ENCODE measurements at regions not wholly inside any gene's neighbourhood (a gene's known extent, or its start where the extent isn't known, plus 50 kb on each side); places are given as distances from the start of the nearest gene placed in this dataset.
"Not testable (repeated sequence)": the region's sequence is repeated elsewhere in the genome, so short reads cannot be mapped to it uniquely, and the experiment has no call there.

DNA sequence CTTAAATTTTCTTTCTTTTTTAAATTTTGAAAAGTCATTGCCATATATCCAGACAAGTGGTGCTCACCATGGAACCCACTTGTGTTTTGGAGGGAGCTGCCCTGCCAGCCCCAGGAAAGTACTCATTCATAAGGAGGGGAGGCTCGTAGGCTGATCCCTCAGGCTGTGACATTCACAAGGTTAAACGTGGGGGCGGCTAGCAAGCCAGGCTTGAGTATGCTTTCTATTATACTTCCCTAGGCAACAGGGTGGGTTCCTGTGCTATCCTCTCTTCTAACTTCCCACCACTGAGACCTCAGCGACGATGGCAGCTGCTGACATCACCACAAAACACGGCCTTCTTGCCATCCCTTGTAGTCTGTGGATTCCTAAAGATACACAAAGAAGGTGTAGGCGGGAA, 160.5 kb upstream of the C2CD4B start:
- Mint-ChIP-seq H3K4me3 (no peak overlapping the region), H3K36me3 (no peaks in the 10 kb centered on the region), H3K27ac (no peak overlapping the region), H3K9me3 (no peaks in the 10 kb centered on the region), H3K27me3 (ENCODE audit: low read depth) (peaks cover 3% of the 10 kb centered on the region), H3K4me1 (peaks cover 15% of the 10 kb centered on the region)
- TF ChIP-seq, protein P1, sequence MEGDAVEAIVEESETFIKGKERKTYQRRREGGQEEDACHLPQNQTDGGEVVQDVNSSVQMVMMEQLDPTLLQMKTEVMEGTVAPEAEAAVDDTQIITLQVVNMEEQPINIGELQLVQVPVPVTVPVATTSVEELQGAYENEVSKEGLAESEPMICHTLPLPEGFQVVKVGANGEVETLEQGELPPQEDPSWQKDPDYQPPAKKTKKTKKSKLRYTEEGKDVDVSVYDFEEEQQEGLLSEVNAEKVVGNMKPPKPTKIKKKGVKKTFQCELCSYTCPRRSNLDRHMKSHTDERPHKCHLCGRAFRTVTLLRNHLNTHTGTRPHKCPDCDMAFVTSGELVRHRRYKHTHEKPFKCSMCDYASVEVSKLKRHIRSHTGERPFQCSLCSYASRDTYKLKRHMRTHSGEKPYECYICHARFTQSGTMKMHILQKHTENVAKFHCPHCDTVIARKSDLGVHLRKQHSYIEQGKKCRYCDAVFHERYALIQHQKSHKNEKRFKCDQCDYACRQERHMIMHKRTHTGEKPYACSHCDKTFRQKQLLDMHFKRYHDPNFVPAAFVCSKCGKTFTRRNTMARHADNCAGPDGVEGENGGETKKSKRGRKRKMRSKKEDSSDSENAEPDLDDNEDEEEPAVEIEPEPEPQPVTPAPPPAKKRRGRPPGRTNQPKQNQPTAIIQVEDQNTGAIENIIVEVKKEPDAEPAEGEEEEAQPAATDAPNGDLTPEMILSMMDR (IDR thresholded peaks at IDR 0.05; ENCODE audit: unreplicated experiment): no peak
- DNase-seq (ENCODE audit: low spot score in 2 of 2, unreplicated experiment in 2 of 2): no peak

DNA sequence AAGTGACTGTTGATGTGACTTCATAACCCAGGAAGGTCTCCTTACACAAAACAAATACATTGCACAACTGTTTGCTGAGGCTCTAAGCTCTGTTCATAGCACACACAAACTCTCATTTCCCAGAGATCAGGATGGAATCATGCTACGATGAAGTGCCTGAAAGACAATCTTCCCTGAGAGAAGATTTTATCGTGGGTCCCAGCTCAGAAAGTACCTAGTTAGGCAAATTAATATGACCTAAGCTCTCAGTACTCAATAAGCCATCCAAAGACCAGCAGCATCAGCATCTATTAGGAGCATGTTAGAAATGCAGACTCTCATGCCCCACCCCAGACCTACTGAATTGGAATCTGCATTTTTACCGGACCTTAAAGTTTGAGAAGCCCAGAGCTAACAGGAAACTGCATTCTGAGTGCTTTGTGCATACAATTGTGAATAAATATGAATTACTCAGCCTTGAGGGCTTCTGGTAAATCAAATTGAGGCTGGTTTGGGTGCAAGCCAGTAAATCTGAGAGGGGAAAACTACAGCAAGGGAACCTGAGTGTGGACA, 161.5 kb upstream of the C2CD4B start:
- H3K9me3 Mint-ChIP-seq: no peaks in the 10 kb centered on the region
- no peak overlapping the region for H3K27ac Mint-ChIP-seq
- no peak for DNase-seq (ENCODE audit: low spot score in 2 of 2, unreplicated experiment in 2 of 2)
- TF ChIP-seq, protein P1 (IDR thresholded peaks at IDR 0.05; ENCODE audit: unreplicated experiment): no peak
- H3K4me3 Mint-ChIP-seq: no peak overlapping the region
- H3K27me3 Mint-ChIP-seq (ENCODE audit: low read depth): peaks cover 3% of the 10 kb centered on the region
- no peaks in the 10 kb centered on the region for H3K36me3 Mint-ChIP-seq
- peaks cover 15% of the 10 kb centered on the region for H3K4me1 Mint-ChIP-seq

DNA sequence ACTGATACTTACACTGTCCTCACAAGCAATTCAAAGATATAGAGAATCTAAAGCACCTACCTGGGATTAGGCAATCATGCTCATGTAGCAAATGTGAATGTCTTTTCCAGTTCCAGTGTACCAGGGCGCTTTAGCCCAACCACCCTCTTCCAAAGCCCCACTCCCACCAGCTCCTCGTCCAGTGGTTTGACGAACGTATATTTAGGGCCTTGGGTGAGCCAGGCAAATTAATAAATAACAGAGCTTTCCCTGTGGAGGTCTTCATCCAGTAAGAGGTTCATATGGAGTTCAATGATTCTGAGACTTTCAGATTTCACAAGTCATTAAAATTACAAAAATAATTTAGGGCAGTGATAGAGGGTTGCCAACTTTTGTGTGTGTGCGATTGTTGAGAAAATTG, 162.3 kb upstream of the C2CD4B start:
- Mint-ChIP-seq H3K36me3 (no peaks in the 10 kb centered on the region), H3K4me1 (peaks cover 15% of the 10 kb centered on the region), H3K9me3 (no peaks in the 10 kb centered on the region), H3K4me3 (no peak overlapping the region), H3K27ac (no peak overlapping the region), H3K27me3 (ENCODE audit: low read depth) (peaks cover 3% of the 10 kb centered on the region)
- TF ChIP-seq, protein P1 (IDR thresholded peaks at IDR 0.05; ENCODE audit: unreplicated experiment): no peak
- no peak for DNase-seq (ENCODE audit: low spot score in 2 of 2, unreplicated experiment in 2 of 2)

DNA sequence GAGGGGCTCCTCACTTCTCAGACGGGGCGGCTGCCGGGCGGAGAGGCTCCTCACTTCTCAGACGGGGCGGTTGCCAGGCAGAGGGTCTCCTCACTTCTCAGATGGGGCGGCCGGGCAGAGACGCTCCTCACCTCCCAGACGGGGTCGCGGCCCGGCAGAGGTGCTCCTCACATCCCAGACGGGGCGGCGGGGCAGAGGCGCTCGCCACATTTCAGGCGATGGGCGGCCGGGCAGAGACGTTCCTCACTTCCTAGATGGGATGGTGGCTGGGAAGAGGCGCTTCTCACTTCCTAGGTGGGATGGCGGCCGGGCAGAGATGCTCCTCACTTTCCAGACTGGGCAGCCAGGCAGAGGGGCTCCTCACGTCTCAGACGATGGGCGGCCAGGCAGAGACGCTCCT, 167.4 kb upstream of the C2CD4B start:
- not testable (repeated sequence) for H3K4me3 Mint-ChIP-seq; H3K27me3 Mint-ChIP-seq (ENCODE audit: low read depth); H3K27ac Mint-ChIP-seq; H3K4me1 Mint-ChIP-seq; H3K36me3 Mint-ChIP-seq; DNase-seq (ENCODE audit: low spot score in 2 of 2, unreplicated experiment in 2 of 2)
- peaks cover 13% of the 10 kb centered on the region for H3K9me3 Mint-ChIP-seq

DNA sequence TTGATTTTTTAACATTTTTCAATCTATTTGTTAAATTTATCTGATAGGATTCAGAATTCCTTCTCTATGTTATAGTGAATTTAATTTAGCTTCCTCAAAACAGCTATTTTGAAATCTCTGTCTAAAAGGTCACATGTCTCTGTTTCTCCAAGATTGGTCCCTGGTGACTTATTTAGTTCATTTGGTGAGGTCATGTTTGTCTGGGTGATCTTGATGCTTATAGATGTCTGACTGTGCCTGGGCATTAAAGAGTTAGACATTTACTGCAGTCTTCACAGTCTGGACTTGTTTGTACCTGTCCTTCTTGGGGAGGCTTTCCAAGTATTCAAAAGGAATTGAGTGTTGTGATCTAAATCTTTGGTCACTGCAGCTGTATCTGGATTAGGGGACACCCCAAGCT, 169.5 kb upstream of the C2CD4B start:
- no peak overlapping the region for H3K4me3 Mint-ChIP-seq
- no peaks in the 10 kb centered on the region for H3K27me3 Mint-ChIP-seq (ENCODE audit: low read depth)
- H3K36me3 Mint-ChIP-seq: no peaks in the 10 kb centered on the region
- no peak for DNase-seq (ENCODE audit: low spot score in 2 of 2, unreplicated experiment in 2 of 2)
- H3K27ac Mint-ChIP-seq: no peak overlapping the region
- H3K4me1 Mint-ChIP-seq: no peaks in the 10 kb centered on the region
- peaks cover 13% of the 10 kb centered on the region for H3K9me3 Mint-ChIP-seq
- TF ChIP-seq, protein P1 (IDR thresholded peaks at IDR 0.05; ENCODE audit: unreplicated experiment): no peak

DNA sequence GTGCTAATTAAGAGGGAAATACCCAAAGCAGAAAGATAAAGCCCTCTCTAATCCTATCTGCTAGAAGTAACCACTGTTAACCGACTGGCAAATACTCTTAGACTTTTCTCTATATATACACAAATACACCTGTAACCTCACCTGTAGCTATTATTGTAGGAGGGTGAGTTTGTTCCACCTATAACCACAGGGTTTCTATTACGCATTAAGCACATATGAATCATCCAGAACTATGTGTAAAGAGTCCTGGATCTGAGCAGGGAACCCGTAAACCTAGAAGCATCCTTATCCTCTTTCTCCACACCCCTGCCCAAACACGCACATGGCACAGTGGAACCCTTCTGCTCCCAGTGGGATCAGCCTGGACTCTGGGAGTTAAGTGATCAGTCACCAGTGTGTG, 172.8 kb upstream of the C2CD4B start:
- H3K4me1 Mint-ChIP-seq: no peaks in the 10 kb centered on the region
- H3K27ac Mint-ChIP-seq: no peak overlapping the region
- no peak for DNase-seq (ENCODE audit: low spot score in 2 of 2, unreplicated experiment in 2 of 2)
- peaks cover 13% of the 10 kb centered on the region for H3K9me3 Mint-ChIP-seq
- no peaks in the 10 kb centered on the region for H3K36me3 Mint-ChIP-seq
- no peaks in the 10 kb centered on the region for H3K27me3 Mint-ChIP-seq (ENCODE audit: low read depth)
- no peak overlapping the region for H3K4me3 Mint-ChIP-seq
- TF ChIP-seq, protein P1 (IDR thresholded peaks at IDR 0.05; ENCODE audit: unreplicated experiment): no peak
